GM06990 (cell line): ENCODE measurements at regions not wholly inside any gene's neighbourhood (a gene's known extent, or its start where the extent isn't known, plus 50 kb on each side); places are given as distances from the start of the nearest gene placed in this dataset.

Source experiments
- DNase-seq: peaks from one replicate; pipeline ENCODE4 v3.0.0-alpha.2; 2011; ENCODE audit not compliant: insufficient read length; ENCODE audit errors: extremely low read depth
- H3K27me3 ChIP-seq: replicated peaks from 2 replicates; pipeline ENCODE4 v1.6.0; 2011; ENCODE audit warnings: low read length; ENCODE audit not compliant: control insufficient read depth, insufficient read depth
- H3K36me3 ChIP-seq: 2 replicates; pipeline ENCODE4 v1.5.1; 2011; ENCODE audit warnings: low read length; ENCODE audit not compliant: control insufficient read depth, insufficient read depth
- H3K4me3 ChIP-seq: replicated peaks from 2 replicates; pipeline ENCODE4 v1.5.1; 2011; ENCODE audit warnings: low read depth, mild to moderate bottlenecking, control low read depth, low read length
- TF ChIP-seq, protein P1 (sequence below): IDR thresholded peaks from 2 replicates; pipeline ENCODE4 v1.5.1; 2011; ENCODE audit warnings: low read length, control low read depth, mild to moderate bottlenecking, inconsistent platforms; ENCODE audit not compliant: insufficient read depth, poor library complexity, severe bottlenecking

- DNase-seq: peak; percentile 88
- no peak overlapping the region for H3K4me3 ChIP-seq
- TF ChIP-seq, protein P1, sequence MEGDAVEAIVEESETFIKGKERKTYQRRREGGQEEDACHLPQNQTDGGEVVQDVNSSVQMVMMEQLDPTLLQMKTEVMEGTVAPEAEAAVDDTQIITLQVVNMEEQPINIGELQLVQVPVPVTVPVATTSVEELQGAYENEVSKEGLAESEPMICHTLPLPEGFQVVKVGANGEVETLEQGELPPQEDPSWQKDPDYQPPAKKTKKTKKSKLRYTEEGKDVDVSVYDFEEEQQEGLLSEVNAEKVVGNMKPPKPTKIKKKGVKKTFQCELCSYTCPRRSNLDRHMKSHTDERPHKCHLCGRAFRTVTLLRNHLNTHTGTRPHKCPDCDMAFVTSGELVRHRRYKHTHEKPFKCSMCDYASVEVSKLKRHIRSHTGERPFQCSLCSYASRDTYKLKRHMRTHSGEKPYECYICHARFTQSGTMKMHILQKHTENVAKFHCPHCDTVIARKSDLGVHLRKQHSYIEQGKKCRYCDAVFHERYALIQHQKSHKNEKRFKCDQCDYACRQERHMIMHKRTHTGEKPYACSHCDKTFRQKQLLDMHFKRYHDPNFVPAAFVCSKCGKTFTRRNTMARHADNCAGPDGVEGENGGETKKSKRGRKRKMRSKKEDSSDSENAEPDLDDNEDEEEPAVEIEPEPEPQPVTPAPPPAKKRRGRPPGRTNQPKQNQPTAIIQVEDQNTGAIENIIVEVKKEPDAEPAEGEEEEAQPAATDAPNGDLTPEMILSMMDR: peak; percentile 73
- H3K36me3 ChIP-seq: no peaks in the 10 kb centered on the region
- no peaks in the 10 kb centered on the region for H3K27me3 ChIP-seq
Observed at GRCh38 chr14:76947078-76947837, 81.2 kb downstream of the IRF2BPL start.

DNA sequence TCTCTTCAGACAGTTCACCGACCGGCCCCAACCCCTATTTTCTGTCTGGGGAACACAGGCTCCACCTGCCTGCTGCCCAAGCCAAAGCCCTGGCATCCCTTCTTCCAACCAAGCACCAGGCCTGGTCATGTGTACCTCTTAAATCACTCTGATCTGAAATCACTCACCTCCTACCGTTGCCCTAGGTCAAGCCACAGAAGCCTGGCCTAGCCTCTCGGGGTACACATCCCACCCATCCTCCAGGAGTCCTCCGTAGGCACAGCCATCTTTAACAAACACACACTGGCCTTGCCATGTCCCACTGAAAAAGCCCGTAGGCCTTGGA is 81.8 kb downstream of the IRF2BPL start:
- TF ChIP-seq, protein P1: no peak
- Histone ChIP-seq H3K27me3 (no peaks in the 10 kb centered on the region), H3K4me3 (no peak overlapping the region), H3K36me3 (no peaks in the 10 kb centered on the region)
- no peak for DNase-seq

DNA sequence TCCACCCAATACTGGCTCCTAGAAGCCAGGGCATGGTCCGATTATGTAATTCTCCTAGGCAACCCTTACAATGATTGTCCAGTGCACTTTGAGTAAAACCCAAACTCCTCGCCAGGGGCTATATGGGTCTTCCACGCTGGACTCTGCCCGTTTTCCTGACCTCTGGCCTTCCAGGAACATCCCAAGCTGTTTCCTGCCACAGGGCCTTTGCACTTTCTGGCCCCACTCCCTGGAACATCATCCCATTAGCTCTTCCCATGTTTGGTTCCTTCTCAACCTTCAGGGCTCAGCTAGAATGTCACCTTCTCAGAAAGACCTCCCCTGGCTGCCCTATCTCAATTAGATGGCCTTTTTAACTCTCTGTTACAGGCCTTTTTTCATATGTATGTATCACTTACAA is 85.4 kb downstream of the IRF2BPL start:
- no peak overlapping the region for H3K4me3 ChIP-seq
- no peak for DNase-seq
- TF ChIP-seq, protein P1: no peak

GRCh38 chr14:76941946-76942805 is 86.3 kb downstream of the IRF2BPL start:
- DNase-seq: no peak
- TF ChIP-seq, protein P1: no peak
- H3K27me3 ChIP-seq: no peaks in the 10 kb centered on the region
- H3K36me3 ChIP-seq: no peaks in the 10 kb centered on the region
- H3K4me3 ChIP-seq: no peak overlapping the region

More for the DNA sequence above, 85.4 kb downstream of the IRF2BPL start:
- Histone ChIP-seq H3K36me3 (no peaks in the 10 kb centered on the region), H3K27me3 (no peaks in the 10 kb centered on the region)

DNA sequence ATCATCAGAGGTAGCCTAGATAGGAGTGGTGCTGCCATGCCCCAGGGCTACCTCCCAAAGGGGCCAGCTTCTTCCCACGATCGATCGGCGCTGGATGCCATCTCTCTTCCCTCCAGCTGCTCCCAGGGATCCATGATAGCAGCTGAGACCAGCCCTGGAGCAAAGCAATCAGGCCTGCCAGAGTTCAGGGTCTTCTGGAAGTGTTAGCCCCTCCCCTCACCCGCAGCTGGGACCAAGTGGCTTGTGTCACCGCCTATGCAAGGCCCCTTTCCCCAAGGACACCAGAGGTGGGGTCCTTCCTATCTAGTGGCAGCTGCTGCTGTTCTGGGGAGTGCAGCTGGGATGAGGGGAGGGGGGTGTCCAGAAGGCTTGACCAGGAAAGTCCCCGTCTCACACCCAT is 87.0 kb downstream of the IRF2BPL start:
- no peak for DNase-seq
- no peak overlapping the region for H3K4me3 ChIP-seq
- TF ChIP-seq, protein P1: no peak
- H3K36me3 ChIP-seq: no peaks in the 10 kb centered on the region
- H3K27me3 ChIP-seq: no peaks in the 10 kb centered on the region
